ENCODE measurements at regions not wholly inside any gene's neighbourhood (a gene's known extent, or its start where the extent isn't known, plus 50 kb on each side); places are given as distances from the start of the nearest gene placed in this dataset.

- Histone ChIP-seq H3K4me3 (no peak overlapping the region), H3K36me3 (peaks cover 29 to 30% of the 10 kb centered on the region in 2 donors), H3K27me3 (no peaks in the 10 kb centered on the region), H3K4me1 (no peaks in the 10 kb centered on the region), H3K9me3 (no peaks in the 10 kb centered on the region), H3K27ac (no peak overlapping the region)
- no peak for DNase-seq (ENCODE audit: low spot score in 2 of 2)
- no peak for TF ChIP-seq CTCF (IDR thresholded peaks at IDR 0.05)
- intact Hi-C loops (cut with DNase I), result no loop called here
These were observed 77.4 kb downstream of the NCOR2 start for GRCh38 chr12:124489915-124490583.

GRCh38 chr12:124489220-124489619, 78.2 kb downstream of the NCOR2 start:
- no peaks in the 10 kb centered on the region for H3K4me1 ChIP-seq

GRCh38 chr12:124488520-124488919, 78.9 kb downstream of the NCOR2 start:
- Histone ChIP-seq H3K27ac (no peak overlapping the region), H3K36me3 (peaks cover 24 to 30% of the 10 kb centered on the region in 2 donors), H3K4me3 (no peak overlapping the region), H3K4me1 (no peaks in the 10 kb centered on the region), H3K9me3 (no peaks in the 10 kb centered on the region), H3K27me3 (no peaks in the 10 kb centered on the region)
- no peak for TF ChIP-seq CTCF (IDR thresholded peaks at IDR 0.05)
- no peak for DNase-seq (ENCODE audit: low spot score in 2 of 2)
- intact Hi-C loops (cut with DNase I), result no loop called here

More at GRCh38 chr12:124489220-124489619, 78.2 kb downstream of the NCOR2 start:
- H3K36me3 ChIP-seq, result peaks cover 26 to 29% of the 10 kb centered on the region in 2 donors
- TF ChIP-seq CTCF (IDR thresholded peaks at IDR 0.05), result no peak
- H3K27me3 ChIP-seq, result no peaks in the 10 kb centered on the region
- H3K27ac ChIP-seq, result no peak overlapping the region
- no peak overlapping the region for H3K4me3 ChIP-seq
- intact Hi-C loops (cut with DNase I), result no loop called here
- no peaks in the 10 kb centered on the region for H3K9me3 ChIP-seq
- DNase-seq (ENCODE audit: low spot score in 2 of 2), result no peak

- intact Hi-C loops (cut with DNase I), result no loop called here
- DNase-seq (ENCODE audit: low spot score in 2 of 2), result no peak
- Histone ChIP-seq H3K27me3 (no peaks in the 10 kb centered on the region), H3K27ac (no peak overlapping the region), H3K9me3 (no peaks in the 10 kb centered on the region), H3K4me3 (no peak overlapping the region), H3K36me3 (peaks cover 28 to 37% of the 10 kb centered on the region in 2 donors), H3K4me1 (no peaks in the 10 kb centered on the region)
- TF ChIP-seq CTCF (IDR thresholded peaks at IDR 0.05), result no peak
These were observed 79.6 kb downstream of the NCOR2 start for GRCh38 chr12:124487834-124488165.

GRCh38 chr12:124487066-124487833, 80.2 kb downstream of the NCOR2 start:
- intact Hi-C loops (cut with DNase I), result no loop called here
- DNase-seq (ENCODE audit: low spot score in 2 of 2), result no peak
- no peaks in the 10 kb centered on the region for H3K9me3 ChIP-seq
- peaks cover 33 to 42% of the 10 kb centered on the region in 2 donors for H3K36me3 ChIP-seq
- no peak for TF ChIP-seq CTCF (IDR thresholded peaks at IDR 0.05)
- H3K4me3 ChIP-seq, result no peak overlapping the region
- no peak overlapping the region for H3K27ac ChIP-seq
- H3K4me1 ChIP-seq, result no peaks in the 10 kb centered on the region
- H3K27me3 ChIP-seq, result no peaks in the 10 kb centered on the region
